ENCODE measurements at regions not wholly inside any gene's neighbourhood (a gene's known extent, or its start where the extent isn't known, plus 50 kb on each side); places are given as distances from the start of the nearest gene placed in this dataset.

GRCh38 chr10:35855155-35855947, 213.3 kb upstream of the FZD8 start:
- no peak for TF ChIP-seq POLR2A (IDR thresholded peaks at IDR 0.05)
- TF ChIP-seq CTCF (IDR thresholded peaks at IDR 0.05) = no peak

Data from right lobe of liver (tissue), 4 donors.